ENCODE measurements at regions not wholly inside any gene's neighbourhood (a gene's known extent, or its start where the extent isn't known, plus 50 kb on each side); places are given as distances from the start of the nearest gene placed in this dataset.

- H3K4me2 ChIP-seq (ENCODE audit: insufficient read depth, insufficient read length, low read length), result no peak overlapping the region
- no peaks in the 10 kb centered on the region for H3K79me2 ChIP-seq (ENCODE audit: insufficient read depth, low read length)
- no CpG with 5 or more reads among the region's 2 CpGs for WGBS (ENCODE audit: extremely low coverage, insufficient read length, low lambda C conversion rate)
- no peak overlapping the region for H4K8ac ChIP-seq (replicated peaks; ENCODE audit: insufficient read length, low read depth, low read length)
- H3K9ac ChIP-seq (ENCODE audit: extremely low read depth, insufficient read length, low read length), result no peak overlapping the region
- Mint-ChIP-seq H3K4me1 (peaks cover 6 to 10% of the 10 kb centered on the region in 2 experiments), H3K9me3 (peaks cover 0 to 2% of the 10 kb centered on the region in 2 experiments; a peak in 1 of 5 replicates), H3K27me3 (ENCODE audit: low read depth) (no peaks in the 10 kb centered on the region), H3K4me3 (no peak overlapping the region), H3K36me3 (ENCODE audit: insufficient read depth in 1 of 3, low read depth in 3 of 3) (no peaks in the 10 kb centered on the region; a peak in 1 of 7 replicates), H3K27ac (no peak overlapping the region)
- H4K91ac ChIP-seq (ENCODE audit: insufficient read length, low read depth, low read length), result no peak overlapping the region
- H2BK15ac ChIP-seq (ENCODE audit: low read depth, low read length), result no peak overlapping the region
- no peaks in the 10 kb centered on the region for H3K4me1 ChIP-seq (ENCODE audit: insufficient read depth, low read length)
- no peak overlapping the region for H3K18ac ChIP-seq (ENCODE audit: insufficient read length, low read depth, low read length)
- no peak overlapping the region for H3K27ac ChIP-seq (ENCODE audit: insufficient read length, low read depth, low read length)
- H3K56ac ChIP-seq (ENCODE audit: insufficient read length, low read depth, low read length), result no peak overlapping the region
- DNase-seq, result no peak
- no peak overlapping the region for H3K14ac ChIP-seq (ENCODE audit: insufficient read depth, low read length)
- no peaks in the 10 kb centered on the region for H4K20me1 ChIP-seq (ENCODE audit: control insufficient read depth, insufficient read depth, insufficient read length)
- no peak overlapping the region for H2BK20ac ChIP-seq (ENCODE audit: low read depth, low read length, poor library complexity, severe bottlenecking)
- TF ChIP-seq CTCF (conservative IDR thresholded peaks at IDR 0.05), result no peak
- H3K23ac ChIP-seq (ENCODE audit: insufficient read length, low read depth, low read length), result no peak overlapping the region
- H3K23me2 ChIP-seq (ENCODE audit: insufficient read length, low read depth, low read length, poor library complexity, severe bottlenecking), result no peaks in the 10 kb centered on the region
- H3K4ac ChIP-seq (ENCODE audit: low read depth, low read length), result no peak overlapping the region
- H2AK5ac ChIP-seq (ENCODE audit: insufficient read length, low read length), result no peak overlapping the region
- H3K9me3 ChIP-seq (ENCODE audit: control insufficient read depth, low read depth, low read length), result no peaks in the 10 kb centered on the region
- no peaks in the 10 kb centered on the region for H3K79me1 ChIP-seq (ENCODE audit: insufficient read depth, low read depth, low read length, poor library complexity, severe bottlenecking)
- no peak overlapping the region for H3T11ph ChIP-seq (ENCODE audit: low read length)
- H2BK12ac ChIP-seq (ENCODE audit: insufficient read length, low read depth, low read length), result no peak overlapping the region
- H2BK5ac ChIP-seq (ENCODE audit: insufficient read length, low read length), result no peak overlapping the region
- no peak overlapping the region for H2BK120ac ChIP-seq (ENCODE audit: low read depth, low read length, poor library complexity, severe bottlenecking)
- no peak overlapping the region for H2AFZ ChIP-seq (ENCODE audit: low read length)
- no peaks in the 10 kb centered on the region for H3K27me3 ChIP-seq (ENCODE audit: insufficient read depth, low read length)
- H4K5ac ChIP-seq (ENCODE audit: insufficient read length, low read depth, low read length), result no peak overlapping the region
These were observed 234.8 kb upstream of the PRICKLE1 start for GRCh38 chr12:42824327-42824726.
